SU-DHL-6 (cell line): ENCODE measurements at regions not wholly inside any gene's neighbourhood (a gene's known extent, or its start where the extent isn't known, plus 50 kb on each side); places are given as distances from the start of the nearest gene placed in this dataset.

Experiments used
- H2AFZ ChIP-seq: fragments of 200-600 bp; sonication (generic); 2 replicates; pipeline ENCODE4 v1.6.1; 2014; ENCODE audit warnings: low read depth, mild to moderate bottlenecking, moderate library complexity, mixed read lengths, antibody characterized with exemption, low read length; ENCODE audit not compliant: severe bottlenecking
- H3F3A ChIP-seq: fragments of 200-600 bp; shearing (Covaris generic); 2 replicates; pipeline ENCODE4 v1.6.0; 2016; ENCODE audit warnings: antibody characterized with exemption, mild to moderate bottlenecking; ENCODE audit not compliant: insufficient read depth
- H3K27ac ChIP-seq: fragments of 200-600 bp; sonication (generic); 2 replicates; pipeline ENCODE4 v1.5.1; 2016; ENCODE audit warnings: low read depth, mild to moderate bottlenecking, low read length, moderate library complexity, mixed read lengths
- H3K27me3 ChIP-seq: fragments of 200-600 bp; sonication (generic), shearing (Covaris generic); 2 replicates; pipeline ENCODE4 v1.6.0; 2014; ENCODE audit warnings: mild to moderate bottlenecking, low read length
- H3K36me3 ChIP-seq: fragments of 200-600 bp; sonication (generic); 2 replicates; pipeline ENCODE4 v1.6.1; 2014; ENCODE audit warnings: mild to moderate bottlenecking, low read length, mixed read lengths
- H3K4me2 ChIP-seq: fragments of 300-600, 200-600 bp; shearing (Covaris generic), sonication (generic); 2 replicates; pipeline ENCODE4 v1.6.0; 2014; ENCODE audit warnings: low read length, low read depth, mild to moderate bottlenecking; ENCODE audit not compliant: poor library complexity, severe bottlenecking
- H3K4me3 ChIP-seq: fragments of 200-600 bp; sonication (generic); 2 replicates; pipeline ENCODE4 v1.5.1; 2014; ENCODE audit warnings: antibody characterized with exemption, low read length, mild to moderate bottlenecking, mixed read lengths; ENCODE audit not compliant: insufficient read depth, poor library complexity, severe bottlenecking
- H3K79me2 ChIP-seq: fragments of 200-600 bp; sonication (generic); 2 replicates; pipeline ENCODE4 v1.6.1; 2014; ENCODE audit warnings: mild to moderate bottlenecking, low read length, moderate library complexity; ENCODE audit not compliant: insufficient read depth
- H3K9ac ChIP-seq: fragments of 200-600 bp; sonication (generic); 2 replicates; pipeline ENCODE4 v1.7.0; 2014; ENCODE audit warnings: mild to moderate bottlenecking, low read length
- H3K9me2 ChIP-seq: fragments of 200-600 bp; sonication (generic); replicated peaks from 2 replicates; pipeline ENCODE4 v1.6.1; 2014; ENCODE audit warnings: low read length; ENCODE audit not compliant: insufficient read depth
- H3K9me3 ChIP-seq: fragments of 200-600 bp; sonication (generic); 2 replicates; pipeline ENCODE4 v1.6.1; 2014; ENCODE audit warnings: low read length, mixed read lengths; ENCODE audit not compliant: insufficient read depth
- H4K20me1 ChIP-seq: fragments of 200-600 bp; sonication (generic); 2 replicates; pipeline ENCODE4 v1.6.1; 2014; ENCODE audit warnings: low read depth, mild to moderate bottlenecking, antibody characterized with exemption, low read length, moderate library complexity, mixed read lengths
- EZH2phosphoT487 ChIP-seq: fragments of 200-600 bp; sonication (generic), shearing (Covaris generic); conservative IDR thresholded peaks from 2 replicates; pipeline ENCODE4 v1.6.1; 2018; ENCODE audit warnings: mild to moderate bottlenecking, antibody characterized with exemption, low read length, moderate library complexity, mixed read lengths
- TF ChIP-seq, protein P1 (sequence below): fragments of 200-600 bp; sonication (generic); IDR thresholded peaks from one replicate; pipeline ENCODE4 v1.5.1; 2017; ENCODE audit warnings: antibody characterized with exemption, mild to moderate bottlenecking, low read length, moderate library complexity; ENCODE audit not compliant: insufficient read depth, poor library complexity, severe bottlenecking

DNA sequence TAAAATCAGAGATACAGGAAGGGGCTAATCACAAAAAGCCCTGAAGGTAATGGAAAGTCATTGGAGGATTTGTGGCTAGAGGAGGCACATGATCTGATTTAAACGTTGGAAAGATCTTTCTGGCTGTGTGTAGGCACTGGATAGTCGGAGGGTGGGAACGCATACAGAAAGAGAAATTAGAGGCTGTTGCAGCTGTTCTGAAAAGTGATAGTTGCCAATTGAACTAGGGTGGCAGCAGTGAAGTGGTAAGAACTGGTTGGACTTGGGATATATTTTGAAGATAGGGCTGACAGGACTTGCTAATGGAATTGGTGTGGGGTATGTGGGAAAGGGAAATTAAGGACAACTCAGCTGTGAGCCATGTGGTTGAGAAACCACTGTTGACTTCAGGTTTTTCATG, 223.6 kb downstream of the OGFRL1 start:
- Histone ChIP-seq H3F3A (no peaks in the 10 kb centered on the region), H3K27ac (no peak overlapping the region), H3K36me3 (no peaks in the 10 kb centered on the region), H3K27me3 (no peaks in the 10 kb centered on the region), H3K9ac (no peak overlapping the region), H3K4me3 (no peak overlapping the region), H2AFZ (no peak overlapping the region), H3K9me2 (no peaks in the 10 kb centered on the region), H4K20me1 (no peaks in the 10 kb centered on the region), H3K9me3 (no peaks in the 10 kb centered on the region), H3K4me2 (no peak overlapping the region), H3K79me2 (no peaks in the 10 kb centered on the region)
- TF ChIP-seq EZH2phosphoT487 = no peak
- TF ChIP-seq, protein P1, sequence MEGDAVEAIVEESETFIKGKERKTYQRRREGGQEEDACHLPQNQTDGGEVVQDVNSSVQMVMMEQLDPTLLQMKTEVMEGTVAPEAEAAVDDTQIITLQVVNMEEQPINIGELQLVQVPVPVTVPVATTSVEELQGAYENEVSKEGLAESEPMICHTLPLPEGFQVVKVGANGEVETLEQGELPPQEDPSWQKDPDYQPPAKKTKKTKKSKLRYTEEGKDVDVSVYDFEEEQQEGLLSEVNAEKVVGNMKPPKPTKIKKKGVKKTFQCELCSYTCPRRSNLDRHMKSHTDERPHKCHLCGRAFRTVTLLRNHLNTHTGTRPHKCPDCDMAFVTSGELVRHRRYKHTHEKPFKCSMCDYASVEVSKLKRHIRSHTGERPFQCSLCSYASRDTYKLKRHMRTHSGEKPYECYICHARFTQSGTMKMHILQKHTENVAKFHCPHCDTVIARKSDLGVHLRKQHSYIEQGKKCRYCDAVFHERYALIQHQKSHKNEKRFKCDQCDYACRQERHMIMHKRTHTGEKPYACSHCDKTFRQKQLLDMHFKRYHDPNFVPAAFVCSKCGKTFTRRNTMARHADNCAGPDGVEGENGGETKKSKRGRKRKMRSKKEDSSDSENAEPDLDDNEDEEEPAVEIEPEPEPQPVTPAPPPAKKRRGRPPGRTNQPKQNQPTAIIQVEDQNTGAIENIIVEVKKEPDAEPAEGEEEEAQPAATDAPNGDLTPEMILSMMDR = no peak

DNA sequence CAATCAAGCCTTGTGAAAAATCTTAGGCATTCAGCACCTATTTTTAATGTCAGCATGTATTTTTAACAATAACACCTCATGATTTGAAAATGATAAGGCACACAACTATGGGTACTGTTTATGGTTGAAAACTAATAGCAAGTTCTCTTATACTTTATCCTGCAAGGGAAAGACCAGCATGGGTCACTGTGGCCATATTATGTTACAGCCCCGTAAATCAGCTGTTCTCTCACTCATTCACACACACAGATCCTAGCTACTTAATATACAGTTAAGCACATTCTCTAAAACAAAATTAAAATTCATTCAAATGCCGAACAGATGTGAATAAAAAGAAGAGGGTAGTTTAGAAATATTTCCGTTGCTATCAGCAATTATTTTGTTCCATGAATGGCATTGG, 224.4 kb downstream of the OGFRL1 start:
- no peaks in the 10 kb centered on the region for H3K27me3 ChIP-seq
- H2AFZ ChIP-seq = no peak overlapping the region
- no peaks in the 10 kb centered on the region for H3K79me2 ChIP-seq
- no peaks in the 10 kb centered on the region for H3K36me3 ChIP-seq
- H3K27ac ChIP-seq = no peak overlapping the region
- H3K9me3 ChIP-seq = no peaks in the 10 kb centered on the region
- no peaks in the 10 kb centered on the region for H3F3A ChIP-seq
- no peak overlapping the region for H3K4me2 ChIP-seq
- no peak overlapping the region for H3K9ac ChIP-seq
- TF ChIP-seq, protein P1 = no peak
- no peak for TF ChIP-seq EZH2phosphoT487
- H3K9me2 ChIP-seq = no peaks in the 10 kb centered on the region
- H4K20me1 ChIP-seq = no peaks in the 10 kb centered on the region
- no peak overlapping the region for H3K4me3 ChIP-seq

DNA sequence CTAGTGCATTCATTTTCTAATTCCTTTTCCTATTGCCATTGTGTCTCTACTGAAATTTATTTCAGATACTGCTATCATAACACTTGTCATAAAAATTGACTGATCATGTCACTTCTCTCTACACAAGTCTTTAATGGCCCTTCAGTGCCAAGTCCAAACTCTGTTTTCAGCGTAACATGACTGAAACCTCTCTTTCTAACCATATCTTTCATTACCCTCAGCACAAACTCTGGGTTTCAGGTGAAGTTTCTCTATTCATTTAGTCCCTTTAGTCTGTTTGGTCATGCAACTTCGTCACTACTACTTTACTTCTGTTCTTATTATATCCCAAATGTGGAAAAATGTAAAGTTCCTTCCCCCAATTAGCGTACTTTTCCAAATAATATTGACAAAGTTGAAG, 234.9 kb downstream of the OGFRL1 start:
- Histone ChIP-seq H3K27ac (no peak overlapping the region), H3K9me3 (no peaks in the 10 kb centered on the region), H3K4me2 (no peak overlapping the region), H3F3A (no peaks in the 10 kb centered on the region), H4K20me1 (no peaks in the 10 kb centered on the region), H3K79me2 (no peaks in the 10 kb centered on the region), H3K27me3 (no peaks in the 10 kb centered on the region), H3K4me3 (no peak overlapping the region), H3K9me2 (no peaks in the 10 kb centered on the region; the same call in 1 of the 2 replicates), H2AFZ (no peak overlapping the region), H3K36me3 (no peaks in the 10 kb centered on the region), H3K9ac (no peak overlapping the region)
- TF ChIP-seq, protein P1 = no peak
- TF ChIP-seq EZH2phosphoT487 = no peak

DNA sequence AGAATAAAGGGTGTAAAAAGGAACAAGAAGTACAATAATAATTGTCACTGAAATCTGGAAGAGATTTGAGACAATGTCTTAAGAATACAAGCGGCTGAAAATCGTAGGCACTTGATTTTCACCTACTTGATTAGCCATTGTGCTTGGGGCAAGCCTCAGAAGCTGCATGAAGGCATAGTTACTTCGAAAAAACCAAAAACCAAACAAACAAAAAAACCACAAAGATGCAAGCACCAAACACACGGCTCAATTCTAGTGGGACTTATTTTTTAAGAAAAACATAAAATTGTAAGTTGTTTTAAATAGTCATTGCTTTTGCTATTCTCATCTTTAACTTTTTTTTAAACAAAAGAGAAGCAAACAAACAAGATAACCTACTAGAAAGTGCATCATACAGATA, 235.6 kb downstream of the OGFRL1 start:
- no peak overlapping the region for H3K4me2 ChIP-seq
- H3K79me2 ChIP-seq = no peaks in the 10 kb centered on the region
- no peaks in the 10 kb centered on the region; the same call in 1 of the 2 replicates for H3K9me2 ChIP-seq
- no peak overlapping the region for H3K27ac ChIP-seq
- H3K9me3 ChIP-seq = no peaks in the 10 kb centered on the region
- H3K27me3 ChIP-seq = no peaks in the 10 kb centered on the region
- H4K20me1 ChIP-seq = no peaks in the 10 kb centered on the region
- no peak overlapping the region for H2AFZ ChIP-seq
- no peaks in the 10 kb centered on the region for H3K36me3 ChIP-seq
- H3K4me3 ChIP-seq = no peak overlapping the region
- no peaks in the 10 kb centered on the region for H3F3A ChIP-seq
- no peak overlapping the region for H3K9ac ChIP-seq
- TF ChIP-seq, protein P1 = no peak
- TF ChIP-seq EZH2phosphoT487 = no peak
